IMR-90 (cell line): ENCODE measurements at regions not wholly inside any gene's neighbourhood (a gene's known extent, or its start where the extent isn't known, plus 50 kb on each side); places are given as distances from the start of the nearest gene placed in this dataset.

Experiments used
- ATAC-seq: fragments of 200-7000 bp; cut with Tn5 transposase; 2 replicates; pipeline ENCODE4 v1.9.1; 2020; ENCODE audit warnings: low read depth, mild to moderate bottlenecking, moderate library complexity
- BruUV-seq: library from RNA; stranded (reverse); fragments of 400-500 nt; replicated peaks from 2 replicates; lab custom pipeline; 2021; lab: Mats Ljungman, UMichigan
- CTCF ChIA-PET: fragments of 300-600 bp; formaldehyde crosslinking; extraction: SDS; loops from one replicate; lab custom pipeline; 2021; ENCODE audit warnings: antibody characterized with exemption; lab: Yijun Ruan, JAX
- POLR2A ChIA-PET: fragments of 300-600 bp; sonication (Branson Sonifier 250); formaldehyde crosslinking; loops from one replicate; lab custom pipeline; 2022; ENCODE audit warnings: antibody characterized with exemption; ENCODE audit not compliant: unreplicated experiment; lab: Charles Lee
- DNase-seq: peaks from one replicate; pipeline ENCODE4 v3.0.0; 2013
- H2AFZ ChIP-seq: replicated peaks from 2 replicates; pipeline ENCODE3; 2013; ENCODE audit warnings: low read length, mild to moderate bottlenecking; ENCODE audit not compliant: poor library complexity
- H2AK5ac ChIP-seq: 2 replicates; pipeline ENCODE4 v1.6.1; 2013; ENCODE audit warnings: low read depth, low read length, inconsistent platforms
- H2AK9ac ChIP-seq: replicated peaks from 2 replicates; pipeline ENCODE3; 2013; ENCODE audit warnings: mild to moderate bottlenecking, low read depth, low read length, moderate library complexity; ENCODE audit not compliant: poor library complexity
- H2BK120ac ChIP-seq: 2 replicates; pipeline ENCODE4 v1.6.1; 2013; ENCODE audit warnings: low read depth, low read length, inconsistent platforms
- H2BK15ac ChIP-seq: 3 replicates; pipeline ENCODE4 v1.6.1; 2013; ENCODE audit warnings: low read depth, low read length, inconsistent platforms
- H2BK20ac ChIP-seq: 2 replicates; pipeline ENCODE4 v1.6.1; 2013; ENCODE audit warnings: low read depth, mild to moderate bottlenecking, inconsistent platforms, low read length, moderate library complexity
- H2BK5ac ChIP-seq: 2 replicates; pipeline ENCODE4 v1.6.1; 2013; ENCODE audit warnings: mild to moderate bottlenecking, low read depth, low read length, inconsistent platforms; ENCODE audit not compliant: poor library complexity, severe bottlenecking
- H3K14ac ChIP-seq: replicated peaks from 2 replicates; pipeline ENCODE4 v1.6.1; 2013; ENCODE audit warnings: low read depth, low read length, inconsistent platforms
- H3K18ac ChIP-seq: 2 replicates; pipeline ENCODE4 v1.6.1; 2013; ENCODE audit warnings: low read depth, low read length, control low read depth
- H3K23ac ChIP-seq: 2 replicates; pipeline ENCODE4 v1.6.1; 2013; ENCODE audit warnings: low read depth, low read length, inconsistent platforms
- H3K27ac ChIP-seq: 2 replicates; pipeline ENCODE4 v1.5.1; 2013; ENCODE audit warnings: mild to moderate bottlenecking, control low read depth, low read length; ENCODE audit not compliant: insufficient read depth
- H3K27me3 ChIP-seq: 2 replicates; pipeline ENCODE4 v1.6.1; 2013; ENCODE audit warnings: low read length; ENCODE audit not compliant: control insufficient read depth, insufficient read depth
- H3K36me3 ChIP-seq: 2 replicates; pipeline ENCODE4 v1.6.1; 2013; ENCODE audit warnings: low read length, mixed read lengths; ENCODE audit not compliant: control insufficient read depth, insufficient read depth
- H3K4ac ChIP-seq: 2 replicates; pipeline ENCODE4 v1.6.1; 2013; ENCODE audit warnings: low read depth, low read length, inconsistent platforms
- H3K4me1 ChIP-seq: 2 replicates; pipeline ENCODE4 v1.6.1; 2013; ENCODE audit warnings: low read length, mixed read lengths; ENCODE audit not compliant: control insufficient read depth, insufficient read depth
- H3K4me2 ChIP-seq: 2 replicates; pipeline ENCODE4 v1.6.1; 2013; ENCODE audit warnings: low read depth, mild to moderate bottlenecking, control low read depth, low read length, moderate library complexity
- H3K4me3 ChIP-seq: 2 replicates; pipeline ENCODE4 v1.5.1; 2013; ENCODE audit warnings: low read depth, mild to moderate bottlenecking, control low read depth, low read length, moderate library complexity; ENCODE audit not compliant: insufficient read depth
- H3K56ac ChIP-seq: 2 replicates; pipeline ENCODE4 v1.6.1; 2013; ENCODE audit warnings: low read length, inconsistent platforms; ENCODE audit not compliant: insufficient read depth; ENCODE audit errors: extremely low read depth
- H3K79me1 ChIP-seq, 2 experiments: 2 replicates each; pipeline ENCODE4 v1.6.1; 2013; ENCODE audit warnings: low read length in 2 of 2, inconsistent platforms in 1 of 2, low read depth in 1 of 2
- H3K9ac ChIP-seq: 2 replicates; pipeline ENCODE4 v1.6.1; 2013; ENCODE audit warnings: low read depth, low read length, control low read depth
- H3K9me1 ChIP-seq: 2 replicates; pipeline ENCODE4 v1.6.1; 2013; ENCODE audit warnings: low read length, inconsistent platforms; ENCODE audit not compliant: insufficient read depth
- H3K9me3 ChIP-seq: 2 replicates; pipeline ENCODE4 v1.6.1; 2013; ENCODE audit warnings: low read length; ENCODE audit not compliant: control insufficient read depth, insufficient read depth
- H4K20me1 ChIP-seq: 2 replicates; pipeline ENCODE4 v1.6.1; 2013; ENCODE audit warnings: low read length, inconsistent platforms; ENCODE audit not compliant: insufficient read depth
- H4K5ac ChIP-seq: 2 replicates; pipeline ENCODE4 v1.6.1; 2013; ENCODE audit warnings: mild to moderate bottlenecking, low read depth, low read length, control low read depth
- H4K8ac ChIP-seq, 2 experiments: 2 replicates each; pipeline ENCODE4 v1.6.1; 2013; ENCODE audit warnings: low read depth in 2 of 2, low read length in 2 of 2, control low read depth in 1 of 2, inconsistent platforms in 1 of 2
- H4K91ac ChIP-seq: 2 replicates; pipeline ENCODE4 v1.6.1; 2013; ENCODE audit warnings: low read depth, low read length, inconsistent platforms; ENCODE audit not compliant: insufficient read depth
- BHLHE40 ChIP-seq: fragments of 150-350 bp; IDR thresholded peaks from 2 replicates; pipeline ENCODE4 v1.6.1; 2016; ENCODE audit warnings: mild to moderate bottlenecking, low read depth, low read length
- CEBPB ChIP-seq: IDR thresholded peaks from 2 replicates; pipeline ENCODE4 v1.6.1; 2012; ENCODE audit warnings: low read depth, low read length, improper control_type of control experiment
- CHD1 ChIP-seq: IDR thresholded peaks from 2 replicates; pipeline ENCODE4 v1.6.1; 2012; ENCODE audit warnings: low read depth, low read length, improper control_type of control experiment
- CTCF ChIP-seq: conservative IDR thresholded peaks from 2 replicates; pipeline ENCODE4 v1.5.1; 2012; ENCODE audit warnings: mild to moderate bottlenecking, low read depth, low read length, improper control_type of control experiment
- ELK1 ChIP-seq: fragments of 150-350 bp; IDR thresholded peaks from 2 replicates; pipeline ENCODE4 v1.6.1; 2016; ENCODE audit warnings: low read depth, mild to moderate bottlenecking, low read length, moderate library complexity, borderline replicate concordance
- FOS ChIP-seq: fragments of 150-350 bp; IDR thresholded peaks from 2 replicates; pipeline ENCODE4 v1.6.1; 2016; ENCODE audit warnings: low read depth, low read length
- MAFK ChIP-seq: IDR thresholded peaks from 2 replicates; pipeline ENCODE4 v1.6.1; 2012; ENCODE audit warnings: low read depth, low read length, improper control_type of control experiment
- MAZ ChIP-seq: IDR thresholded peaks from 2 replicates; pipeline ENCODE4 v1.6.1; 2012; ENCODE audit warnings: low read depth, mild to moderate bottlenecking, low read length, improper control_type of control experiment, moderate library complexity, borderline replicate concordance
- MXI1 ChIP-seq: IDR thresholded peaks from 2 replicates; pipeline ENCODE4 v1.6.1; 2012; ENCODE audit warnings: low read depth, mild to moderate bottlenecking, low read length, moderate library complexity, borderline replicate concordance
- NFE2L2 ChIP-seq: fragments of 150-350 bp; IDR thresholded peaks from 2 replicates; pipeline ENCODE4 v1.6.1; 2016; ENCODE audit warnings: low read depth, mild to moderate bottlenecking, low read length
- POLR2A ChIP-seq: IDR thresholded peaks from 2 replicates; pipeline ENCODE4 v1.6.1; 2012; ENCODE audit warnings: mild to moderate bottlenecking, low read depth, low read length
- RAD21 ChIP-seq: IDR thresholded peaks from 2 replicates; pipeline ENCODE4 v1.6.1; 2012; ENCODE audit warnings: low read length, improper control_type of control experiment
- RCOR1 ChIP-seq: IDR thresholded peaks from 2 replicates; pipeline ENCODE4 v1.6.1; 2012; ENCODE audit warnings: mild to moderate bottlenecking, low read length, improper control_type of control experiment; ENCODE audit not compliant: insufficient replicate concordance
- RFX5 ChIP-seq: IDR thresholded peaks from 2 replicates; pipeline ENCODE4 v1.8.0; 2012; ENCODE audit warnings: low read depth, mild to moderate bottlenecking, low read length, moderate library complexity
- SMC3 ChIP-seq: fragments of 150-350 bp; IDR thresholded peaks from 2 replicates; pipeline ENCODE4 v1.6.1; 2016; ENCODE audit warnings: low read depth, mild to moderate bottlenecking, antibody characterized with exemption, low read length, moderate library complexity
- USF2 ChIP-seq: fragments of 150-350 bp; IDR thresholded peaks from 2 replicates; pipeline ENCODE4 v1.6.1; 2017; ENCODE audit warnings: mild to moderate bottlenecking, antibody characterized with exemption, low read length, low read depth
- WGBS, 2 experiments: methylation state at CpG; one replicate each; pipeline versions ENCODE4 v1.1.5 to v1.1.7; 2013; ENCODE audit warnings: missing lambda C conversion rate in 2 of 2; ENCODE audit not compliant: insufficient read length in 1 of 2; ENCODE audit errors: extremely low coverage in 2 of 2; 5-methylcytosine and 5-hydroxymethylcytosine counted together
- dilution Hi-C: fragments of 300-500 bp; cut with HindIII; formaldehyde crosslinking; loops from one replicate; pipeline ENCODE4 v1.14.3; 2018; ENCODE audit warnings: low sequenced_read_pairs; ENCODE audit not compliant: unreplicated experiment
- in situ Hi-C: fragments of 300-500 bp; cut with MboI; formaldehyde crosslinking; loops from 3 replicates; pipeline ENCODE4 v1.14.3; 2019; ENCODE audit warnings: low sequenced_read_pairs, inconsistent platforms, mixed read lengths
- intact Hi-C: fragments of 100-400 bp; cut with micrococcal nuclease; formaldehyde crosslinking; loops from 2 replicates; pipeline ENCODE4 v1.10.0; 2022

- no peak overlapping the region for H3K18ac ChIP-seq
- dilution Hi-C loops (no loop called here), intact Hi-C loops (no loop called here), in situ Hi-C loops (no loop called here)
- no peak for DNase-seq
- no peak overlapping the region for H3K56ac ChIP-seq
- H4K20me1 ChIP-seq = no peaks in the 10 kb centered on the region
- no peak overlapping the region for H4K8ac ChIP-seq
- H3K9me3 ChIP-seq = peaks cover 3% of the 10 kb centered on the region; the same call in 1 of the 2 replicates
- ChIA-PET CTCF (no interaction called here), POLR2A (no interaction called here)
- no peaks in the 10 kb centered on the region for H3K36me3 ChIP-seq
- no peaks in the 10 kb centered on the region for H3K27me3 ChIP-seq
- no peak for ATAC-seq
- no peak overlapping the region for H2BK5ac ChIP-seq
- H3K9me1 ChIP-seq = no peaks in the 10 kb centered on the region; the same call in 1 of the 2 replicates
- H3K23ac ChIP-seq = no peak overlapping the region
- H2BK20ac ChIP-seq = no peak overlapping the region
- H3K14ac ChIP-seq = no peak overlapping the region
- H3K4me3 ChIP-seq = no peak overlapping the region
- no peak overlapping the region for H2AFZ ChIP-seq
- H3K79me1 ChIP-seq = no peaks in the 10 kb centered on the region
- no peak overlapping the region for H3K4me2 ChIP-seq
- H2BK15ac ChIP-seq = no peak overlapping the region
- H2AK5ac ChIP-seq = no peak overlapping the region
- TF ChIP-seq ELK1 (no peak), RAD21 (no peak), NFE2L2 (no peak), SMC3 (no peak), RCOR1 (no peak), CTCF (no peak), RFX5 (no peak), CHD1 (no peak), POLR2A (no peak), MAFK (no peak), USF2 (no peak), MAZ (no peak), MXI1 (no peak), FOS (no peak), CEBPB (no peak), BHLHE40 (no peak)
- no peak overlapping the region for H3K9ac ChIP-seq
- H4K5ac ChIP-seq = no peak overlapping the region
- H2BK120ac ChIP-seq = no peak overlapping the region
- H3K4ac ChIP-seq = no peak overlapping the region
- BruUV-seq = no TSS peak
- H3K27ac ChIP-seq = no peak overlapping the region
- no peak overlapping the region for H4K91ac ChIP-seq
- no peaks in the 10 kb centered on the region; the same call in 1 of the 2 replicates for H3K4me1 ChIP-seq
- no peak overlapping the region for H2AK9ac ChIP-seq
- no CpG with 5 or more reads among the region's 2 CpGs for WGBS, 2 experiments
These were observed 659.4 kb upstream of the NR3C2 start for GRCh38 chr4:149101649-149102048.
